Mucosa of descending colon (tissue), 3 donors: ENCODE measurements at regions not wholly inside any gene's neighbourhood (a gene's known extent, or its start where the extent isn't known, plus 50 kb on each side); places are given as distances from the start of the nearest gene placed in this dataset.
"Not testable (repeated sequence)": the region's sequence is repeated elsewhere in the genome, so short reads cannot be mapped to it uniquely, and the experiment has no call there.

Experiments
- ATAC-seq: fragments of 200-7000 bp; cut with Tn5 transposase; one replicate; pipeline ENCODE4 v1.9.1; 2020; ENCODE audit warnings: mild to moderate bottlenecking, moderate library complexity
- DNase-seq, 3 donors: peaks; one replicate each; pipeline ENCODE4 v3.0.0-alpha.2; 2020
- H3K36me3 ChIP-seq: fragments of 200-600 bp; one replicate; pipeline ENCODE4 v1.8.0; 2021; ENCODE audit warnings: low read depth, mild to moderate bottlenecking
- H3K4me1 ChIP-seq: fragments of 200-600 bp; one replicate; pipeline ENCODE4 v1.8.0; 2021; ENCODE audit warnings: low read depth, mild to moderate bottlenecking
- H3K4me3 ChIP-seq: fragments of 200-600 bp; one replicate; pipeline ENCODE4 v1.8.0; 2021; ENCODE audit warnings: mild to moderate bottlenecking
- H3K9me3 ChIP-seq: fragments of 200-600 bp; one replicate; pipeline ENCODE4 v1.8.0; 2021; ENCODE audit warnings: mild to moderate bottlenecking
- intact Hi-C, 2 donors: fragments of 100-400 bp; cut with DNase I in 1 of 2; cut with micrococcal nuclease in 1 of 2; formaldehyde crosslinking; loops; one replicate each; pipeline versions ENCODE4 v1.11.0 to v1.11.1; 2022; cut with DNase I, micrococcal nuclease
- donor health status: DM: no; HTN: no; CAD: no; lungs with moderate emphysema.
- donor health status: DM: no; HTN: no; CAD: no.
- donor health status: DM: no; HTN: yes; CAD: no.

- ATAC-seq, intact Hi-C loops, DNase-seq, H3K36me3 ChIP-seq, H3K9me3 ChIP-seq, H3K4me3 ChIP-seq, H3K4me1 ChIP-seq: not testable (repeated sequence)
Measured at GRCh38 chr7:76771980-76772379, 144.9 kb upstream of the POMZP3 start.

- intact Hi-C loops, H3K4me3 ChIP-seq, H3K36me3 ChIP-seq, H3K4me1 ChIP-seq, H3K9me3 ChIP-seq: not testable (repeated sequence)
- DNase-seq = peak in 1 of 3 donors; percentile 7
- ATAC-seq = peak; percentile 59
Measured at GRCh38 chr7:76763977-76764376, 136.9 kb upstream of the POMZP3 start.

- H3K4me3 ChIP-seq, DNase-seq, H3K36me3 ChIP-seq, intact Hi-C loops, H3K9me3 ChIP-seq, H3K4me1 ChIP-seq: not testable (repeated sequence)
- ATAC-seq = peak; percentile 73
Measured at GRCh38 chr7:76760546-76761220, 133.6 kb upstream of the POMZP3 start.

GRCh38 chr7:76739538-76739937 lies 112.5 kb upstream of the POMZP3 start:
- intact Hi-C loops, ATAC-seq, H3K4me3 ChIP-seq, H3K36me3 ChIP-seq, H3K4me1 ChIP-seq, H3K9me3 ChIP-seq, DNase-seq: not testable (repeated sequence)

GRCh38 chr7:76736724-76737123 lies 109.6 kb upstream of the POMZP3 start:
- H3K36me3 ChIP-seq, DNase-seq, H3K4me1 ChIP-seq, H3K9me3 ChIP-seq, H3K4me3 ChIP-seq, ATAC-seq, intact Hi-C loops: not testable (repeated sequence)

- DNase-seq, H3K36me3 ChIP-seq, H3K4me1 ChIP-seq, intact Hi-C loops, H3K4me3 ChIP-seq, H3K9me3 ChIP-seq, ATAC-seq: not testable (repeated sequence)
Measured at GRCh38 chr7:76736091-76736490, 109.0 kb upstream of the POMZP3 start.

GRCh38 chr7:76735668-76736067 lies 108.6 kb upstream of the POMZP3 start:
- H3K4me3 ChIP-seq, DNase-seq, H3K4me1 ChIP-seq, intact Hi-C loops, ATAC-seq, H3K36me3 ChIP-seq, H3K9me3 ChIP-seq: not testable (repeated sequence)

- ATAC-seq, H3K4me3 ChIP-seq, H3K36me3 ChIP-seq, H3K4me1 ChIP-seq, intact Hi-C loops, H3K9me3 ChIP-seq: not testable (repeated sequence)
- DNase-seq = peak; percentile 57 to 68 (median 63)
Measured at GRCh38 chr7:76728571-76728974, 101.5 kb upstream of the POMZP3 start.

GRCh38 chr7:76723928-76724327 lies 96.8 kb upstream of the POMZP3 start:
- DNase-seq, H3K4me3 ChIP-seq, H3K36me3 ChIP-seq, H3K9me3 ChIP-seq, H3K4me1 ChIP-seq, intact Hi-C loops: not testable (repeated sequence)
- peak; percentile 64 for ATAC-seq

- H3K36me3 ChIP-seq, DNase-seq, intact Hi-C loops, ATAC-seq, H3K4me3 ChIP-seq, H3K4me1 ChIP-seq: not testable (repeated sequence)
- peaks cover 15% of the 10 kb centered on the region for H3K9me3 ChIP-seq
Measured at GRCh38 chr7:76716551-76716950, 89.5 kb upstream of the POMZP3 start.

- peaks cover 10% of the 10 kb centered on the region for H3K9me3 ChIP-seq
- intact Hi-C loops, H3K36me3 ChIP-seq, H3K4me1 ChIP-seq, ATAC-seq, H3K4me3 ChIP-seq, DNase-seq: not testable (repeated sequence)
Measured at GRCh38 chr7:76712926-76713325, 85.8 kb upstream of the POMZP3 start.

GRCh38 chr7:76711648-76712047 lies 84.6 kb upstream of the POMZP3 start:
- H3K36me3 ChIP-seq, DNase-seq, H3K9me3 ChIP-seq, intact Hi-C loops, ATAC-seq, H3K4me1 ChIP-seq, H3K4me3 ChIP-seq: not testable (repeated sequence)

GRCh38 chr7:76709703-76710102 lies 82.6 kb upstream of the POMZP3 start:
- H3K9me3 ChIP-seq, H3K4me3 ChIP-seq, intact Hi-C loops, H3K36me3 ChIP-seq, H3K4me1 ChIP-seq: not testable (repeated sequence)
- peak; percentile 31 for ATAC-seq
- peak in 1 of 3 donors; percentile 10 for DNase-seq

- H3K4me1 ChIP-seq, H3K9me3 ChIP-seq, ATAC-seq, H3K4me3 ChIP-seq, H3K36me3 ChIP-seq, intact Hi-C loops, DNase-seq: not testable (repeated sequence)
Measured at GRCh38 chr7:76708446-76708845, 81.4 kb upstream of the POMZP3 start.

- ATAC-seq, H3K36me3 ChIP-seq, H3K4me3 ChIP-seq, H3K4me1 ChIP-seq, DNase-seq, intact Hi-C loops, H3K9me3 ChIP-seq: not testable (repeated sequence)
Measured at GRCh38 chr7:76703815-76704214, 76.7 kb upstream of the POMZP3 start.
